ENCODE measurements at regions not wholly inside any gene's neighbourhood (a gene's known extent, or its start where the extent isn't known, plus 50 kb on each side); places are given as distances from the start of the nearest gene placed in this dataset.

DNA sequence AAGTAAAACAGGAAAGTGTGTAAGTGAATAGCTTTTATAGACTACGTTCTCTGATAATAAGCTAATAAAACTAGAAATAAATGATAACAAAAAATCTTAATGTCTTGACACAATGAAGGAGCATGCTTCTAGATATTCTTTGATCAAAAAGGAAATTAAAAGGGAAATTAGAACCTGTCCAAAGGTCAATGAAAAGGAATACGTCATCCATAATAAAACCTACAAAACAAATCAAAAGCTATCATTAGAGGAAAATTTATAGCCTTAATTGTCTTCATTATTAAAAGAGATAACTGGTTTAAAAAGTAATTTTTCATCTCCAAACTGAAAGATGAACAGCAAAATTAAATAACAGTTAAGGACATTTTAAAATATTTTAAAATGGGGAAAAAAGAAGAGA is 196.3 kb upstream of the BTBD3 start:
- TF ChIP-seq, protein P1, sequence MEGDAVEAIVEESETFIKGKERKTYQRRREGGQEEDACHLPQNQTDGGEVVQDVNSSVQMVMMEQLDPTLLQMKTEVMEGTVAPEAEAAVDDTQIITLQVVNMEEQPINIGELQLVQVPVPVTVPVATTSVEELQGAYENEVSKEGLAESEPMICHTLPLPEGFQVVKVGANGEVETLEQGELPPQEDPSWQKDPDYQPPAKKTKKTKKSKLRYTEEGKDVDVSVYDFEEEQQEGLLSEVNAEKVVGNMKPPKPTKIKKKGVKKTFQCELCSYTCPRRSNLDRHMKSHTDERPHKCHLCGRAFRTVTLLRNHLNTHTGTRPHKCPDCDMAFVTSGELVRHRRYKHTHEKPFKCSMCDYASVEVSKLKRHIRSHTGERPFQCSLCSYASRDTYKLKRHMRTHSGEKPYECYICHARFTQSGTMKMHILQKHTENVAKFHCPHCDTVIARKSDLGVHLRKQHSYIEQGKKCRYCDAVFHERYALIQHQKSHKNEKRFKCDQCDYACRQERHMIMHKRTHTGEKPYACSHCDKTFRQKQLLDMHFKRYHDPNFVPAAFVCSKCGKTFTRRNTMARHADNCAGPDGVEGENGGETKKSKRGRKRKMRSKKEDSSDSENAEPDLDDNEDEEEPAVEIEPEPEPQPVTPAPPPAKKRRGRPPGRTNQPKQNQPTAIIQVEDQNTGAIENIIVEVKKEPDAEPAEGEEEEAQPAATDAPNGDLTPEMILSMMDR (IDR thresholded peaks at IDR 0.05; ENCODE audit: insufficient read depth, low read length): no peak
- no peak for DNase-seq (ENCODE audit: low read depth)
- no peak overlapping the region for H3K4me3 ChIP-seq (ENCODE audit: low read depth, low read length)

DNA sequence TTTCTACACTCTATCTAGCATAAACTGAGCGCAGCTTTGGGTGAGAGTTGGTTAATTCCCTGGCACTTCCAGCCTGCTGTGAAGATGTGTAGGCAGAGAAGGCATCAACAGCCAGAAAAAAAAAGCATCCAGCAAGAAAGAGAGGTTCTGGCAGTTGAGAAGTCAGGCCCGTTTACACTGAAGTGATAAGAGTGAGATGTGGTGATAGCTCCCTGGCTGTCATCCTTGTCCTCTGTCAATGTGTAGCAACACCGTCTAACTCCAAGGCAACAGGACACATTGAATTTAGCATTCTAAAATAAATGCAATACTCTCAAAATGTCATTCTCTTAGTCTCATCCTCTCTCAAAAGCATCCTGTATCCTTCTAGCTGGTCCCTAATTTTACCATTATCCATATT is 193.6 kb upstream of the BTBD3 start:
- no peak for DNase-seq (ENCODE audit: low read depth)
- TF ChIP-seq, protein P1 (IDR thresholded peaks at IDR 0.05; ENCODE audit: insufficient read depth, low read length): no peak
- H3K4me3 ChIP-seq (ENCODE audit: low read depth, low read length): no peak overlapping the region

DNA sequence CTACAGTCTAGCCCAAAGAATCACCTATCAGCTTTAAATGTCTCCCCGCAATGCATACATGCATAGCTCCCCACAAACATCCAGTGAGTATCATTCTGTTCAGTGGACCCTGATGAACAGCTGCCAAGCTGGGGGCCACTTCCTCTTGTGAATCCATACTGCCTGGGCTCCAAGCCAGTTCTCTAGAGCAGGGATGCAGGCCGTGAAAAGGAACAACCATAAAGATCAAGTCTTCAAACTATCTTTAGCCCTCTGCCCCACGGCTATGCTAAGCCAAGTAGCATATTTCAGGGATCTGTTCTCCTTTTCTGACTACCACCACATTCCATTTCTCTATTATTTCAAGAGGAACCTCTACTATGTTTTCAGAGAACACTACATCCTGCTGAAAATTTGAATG is 191.7 kb upstream of the BTBD3 start:
- DNase-seq (ENCODE audit: low read depth): no peak
- TF ChIP-seq, protein P1 (IDR thresholded peaks at IDR 0.05; ENCODE audit: insufficient read depth, low read length): no peak
- no peak overlapping the region for H3K4me3 ChIP-seq (ENCODE audit: low read depth, low read length)

DNA sequence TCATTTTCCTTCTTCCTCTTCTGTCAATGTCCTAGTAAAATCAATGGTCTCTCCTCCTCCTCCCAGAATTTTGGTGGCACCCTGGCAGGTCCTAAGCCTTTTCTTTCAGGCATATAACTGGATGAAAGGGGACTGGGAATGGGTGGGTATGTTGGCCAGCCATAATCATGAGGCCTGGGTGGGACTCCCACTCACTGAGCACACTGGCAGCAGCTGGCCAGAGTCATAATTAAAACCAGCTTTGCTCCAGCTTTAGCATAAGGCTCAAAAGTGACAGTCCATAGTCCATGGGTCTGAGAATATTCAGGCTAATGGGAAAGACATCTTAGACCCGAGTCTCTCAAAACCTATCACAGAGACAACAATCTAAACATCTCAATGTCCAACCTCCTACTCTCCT is 190.0 kb upstream of the BTBD3 start:
- TF ChIP-seq, protein P1 (IDR thresholded peaks at IDR 0.05; ENCODE audit: insufficient read depth, low read length): no peak
- H3K4me3 ChIP-seq (ENCODE audit: low read depth, low read length): no peak overlapping the region
- DNase-seq (ENCODE audit: low read depth): no peak

DNA sequence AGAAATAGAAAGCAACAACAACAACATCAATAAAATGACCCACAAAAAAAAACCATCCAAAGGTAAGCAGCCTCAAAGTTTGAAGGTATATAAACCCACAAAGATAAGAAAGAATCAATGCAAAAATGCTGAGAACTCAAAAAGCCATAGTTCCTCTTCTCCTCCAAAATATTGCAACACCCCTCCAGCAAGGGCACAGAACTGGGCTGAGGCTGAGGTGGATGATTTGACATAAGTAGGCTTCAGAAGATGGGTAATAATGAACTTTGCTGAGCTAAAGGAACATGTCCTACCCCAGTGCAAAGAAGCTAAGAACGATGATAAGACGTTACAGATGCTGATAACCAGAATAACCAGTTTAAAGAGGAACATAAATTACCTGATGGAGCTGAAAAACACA is 188.8 kb upstream of the BTBD3 start:
- TF ChIP-seq, protein P1 (IDR thresholded peaks at IDR 0.05; ENCODE audit: insufficient read depth, low read length): no peak
- DNase-seq (ENCODE audit: low read depth): no peak
- no peak overlapping the region for H3K4me3 ChIP-seq (ENCODE audit: low read depth, low read length)

DNA sequence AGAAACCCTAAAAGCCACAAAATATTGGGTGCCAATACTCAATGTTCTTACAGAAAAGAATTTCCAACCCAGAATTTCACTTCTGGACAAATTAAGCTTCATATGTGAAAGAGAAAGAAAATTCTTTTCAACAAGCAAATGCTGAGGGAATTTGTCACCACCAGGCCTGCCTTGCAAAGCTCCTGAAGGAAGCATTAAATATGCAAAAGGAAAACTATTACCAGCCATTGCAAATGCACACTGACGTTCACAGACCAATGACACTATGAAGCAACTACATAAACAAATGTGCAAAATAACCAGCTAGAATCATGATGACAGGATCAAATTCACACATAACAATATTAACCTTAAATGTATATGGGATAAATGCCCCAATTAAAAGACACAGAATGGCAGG is 187.9 kb upstream of the BTBD3 start:
- no peak overlapping the region for H3K4me3 ChIP-seq (ENCODE audit: low read depth, low read length)
- TF ChIP-seq, protein P1 (IDR thresholded peaks at IDR 0.05; ENCODE audit: insufficient read depth, low read length): no peak
- DNase-seq (ENCODE audit: low read depth): no peak

DNA sequence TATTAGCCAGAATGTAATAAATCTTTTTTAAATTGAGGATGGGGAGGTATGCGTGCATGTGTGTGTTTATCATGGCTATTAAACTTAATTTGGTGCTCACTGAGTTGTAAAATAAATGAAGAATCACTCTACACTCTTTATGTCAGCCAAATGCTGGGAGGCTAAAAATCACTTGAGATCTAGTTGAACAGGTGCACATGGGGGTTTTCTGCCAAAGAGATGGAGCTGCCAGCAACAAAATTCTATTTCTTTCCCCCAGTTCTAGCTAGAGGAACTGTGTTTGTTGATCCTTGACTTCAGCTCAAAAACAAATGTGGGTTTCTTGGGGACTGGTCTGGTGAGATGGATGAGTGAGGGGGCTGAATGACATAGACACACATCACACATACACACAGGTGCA is 183.3 kb upstream of the BTBD3 start:
- no peak for DNase-seq (ENCODE audit: low read depth)
- TF ChIP-seq, protein P1 (IDR thresholded peaks at IDR 0.05; ENCODE audit: insufficient read depth, low read length): no peak
- no peak overlapping the region for H3K4me3 ChIP-seq (ENCODE audit: low read depth, low read length)

Measured in fibroblast of the aortic adventitia (primary cell).